HG02885 (cell line): ENCODE measurements at regions not wholly inside any gene's neighbourhood (a gene's known extent, or its start where the extent isn't known, plus 50 kb on each side); places are given as distances from the start of the nearest gene placed in this dataset.
A peak's percentile ranks its signal among the peaks of the same experiment; 100 is the strongest.

Experiments
- ATAC-seq: cut with Tn5 transposase; IDR thresholded peaks from one replicate; pipeline ENCODE4 v1.9.1; 2021; ENCODE audit warnings: mild to moderate bottlenecking; ENCODE audit not compliant: unreplicated experiment, poor library complexity

DNA sequence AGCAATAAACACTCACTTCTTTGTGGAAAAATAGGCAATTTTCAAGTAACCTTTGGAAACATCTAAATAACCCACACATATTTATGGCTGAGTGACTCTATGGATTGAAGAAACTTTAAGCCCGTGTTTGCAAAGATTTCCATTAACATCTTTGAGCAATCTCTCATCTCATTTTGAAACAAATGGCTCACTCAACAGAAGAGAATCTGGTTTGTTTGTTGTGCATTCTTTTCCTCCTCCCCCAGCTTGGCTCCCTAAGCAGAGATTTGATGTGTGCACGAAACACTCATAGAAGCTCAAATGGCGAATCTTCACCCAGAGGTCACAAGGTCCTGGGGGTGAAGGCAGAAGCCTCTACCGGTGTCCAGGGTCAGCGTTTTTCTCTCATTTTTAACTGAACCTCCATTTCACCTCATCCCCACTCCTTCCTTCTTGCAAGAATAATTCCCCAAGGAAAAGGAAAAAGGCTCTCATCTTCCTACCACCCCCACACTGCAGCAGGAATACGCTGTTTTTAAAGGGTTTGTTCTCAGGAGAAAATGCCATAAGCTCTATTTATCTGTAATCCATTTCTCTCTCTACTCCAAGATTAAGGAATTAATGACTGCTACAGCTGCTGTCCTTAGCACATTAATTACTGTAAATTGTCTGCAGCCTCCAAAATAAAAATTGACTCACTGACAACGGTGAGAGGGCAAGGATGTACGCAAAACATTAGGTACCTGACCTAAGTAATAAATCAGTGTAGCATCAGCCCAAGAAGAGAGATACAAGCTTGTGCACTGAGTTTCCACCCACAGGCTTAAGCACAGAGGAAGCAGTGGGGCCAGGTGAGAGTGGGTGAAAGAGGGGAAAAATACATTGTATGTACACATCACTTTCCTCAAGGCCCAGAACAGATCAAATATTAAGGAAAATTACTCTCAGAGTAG is 307.6 kb upstream of the NOCT start:
- ATAC-seq, result no peak

DNA sequence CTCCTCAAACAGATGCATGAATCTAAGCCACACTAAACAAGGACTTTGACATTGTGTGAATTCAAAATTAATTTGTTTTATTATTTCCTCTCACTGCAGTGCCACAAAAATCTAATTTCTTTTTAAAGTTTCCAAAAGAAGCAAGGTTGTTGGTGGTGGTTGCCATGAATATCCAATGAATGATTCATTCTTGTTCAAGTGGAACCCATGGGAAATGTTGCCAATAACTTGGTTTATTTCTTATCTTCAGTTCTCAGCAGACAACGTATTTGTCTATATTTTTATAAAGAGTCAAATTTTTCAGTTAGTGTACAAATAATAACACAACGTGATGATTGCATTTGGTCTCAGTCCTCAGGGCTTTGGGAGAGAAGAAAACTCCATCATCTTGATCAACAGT is 309.4 kb upstream of the NOCT start:
- ATAC-seq, result no peak

DNA sequence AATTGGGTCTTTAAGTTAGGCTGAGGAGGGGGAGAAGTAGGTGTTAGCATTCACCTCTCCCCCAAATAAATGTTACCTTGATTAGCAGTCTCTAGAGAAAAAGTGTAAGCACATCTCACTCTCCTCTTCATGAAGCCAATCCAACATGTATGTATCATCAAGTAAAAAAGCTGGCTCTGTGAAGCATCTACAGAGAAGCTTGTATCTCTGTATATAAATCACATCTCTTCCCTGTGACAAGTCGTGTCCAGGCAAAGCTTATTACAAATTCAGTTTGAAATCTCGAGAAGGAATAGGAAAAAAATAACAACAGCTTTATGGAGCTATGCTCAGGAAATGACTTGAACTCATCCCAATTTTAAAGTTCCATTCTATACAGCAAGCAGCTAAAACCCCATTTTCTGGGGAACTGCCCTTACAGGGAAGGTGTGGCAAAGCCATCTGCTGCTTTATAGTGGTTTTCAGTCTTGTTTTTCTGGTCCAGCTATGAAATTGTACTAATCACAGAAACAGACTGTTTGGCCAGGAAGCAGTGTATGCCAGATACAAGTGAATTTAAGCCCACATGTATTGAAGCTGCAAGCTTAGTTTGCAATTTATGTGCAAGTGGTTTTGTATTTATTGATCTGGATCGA is 313.3 kb upstream of the NOCT start:
- ATAC-seq, result no peak

DNA sequence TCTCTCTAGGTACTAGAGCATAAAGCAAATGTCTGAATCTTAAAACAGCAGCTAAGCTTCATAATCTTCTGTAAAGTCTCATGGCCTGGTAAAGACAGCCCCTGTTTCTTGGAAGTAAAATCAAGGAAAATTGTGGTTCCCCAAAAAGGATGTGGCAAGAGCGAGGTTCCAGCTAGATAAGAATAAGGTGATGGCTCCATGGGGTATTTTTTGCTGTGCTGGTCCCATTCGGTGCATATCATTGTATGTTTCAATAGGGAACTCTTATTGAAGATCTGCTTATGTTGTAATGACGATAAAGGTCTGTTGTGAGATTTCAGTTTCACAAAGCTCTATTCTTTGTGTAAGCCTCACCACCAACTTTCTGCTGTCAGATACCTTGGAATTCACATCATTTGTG is 316.9 kb upstream of the NOCT start:
- ATAC-seq, result no peak

DNA sequence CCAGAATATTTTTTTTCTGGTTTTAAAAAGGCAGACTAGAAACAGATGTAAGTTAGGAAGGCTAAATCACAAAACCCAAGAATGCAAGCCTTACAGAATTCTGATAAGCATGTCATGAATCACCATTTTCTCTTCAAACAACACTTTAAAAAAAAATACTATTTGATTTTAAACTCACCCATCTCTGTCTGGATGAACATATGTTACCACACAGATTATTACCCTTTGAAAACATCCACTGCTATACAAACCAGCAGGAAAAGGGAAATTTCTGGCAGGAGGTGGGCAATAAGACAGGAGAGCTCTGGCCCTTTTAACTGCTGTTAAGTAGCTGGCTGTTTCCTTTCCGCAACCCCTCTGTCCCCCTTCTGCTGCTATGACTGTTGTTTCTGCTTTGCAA is 317.7 kb upstream of the NOCT start:
- no peak for ATAC-seq

DNA sequence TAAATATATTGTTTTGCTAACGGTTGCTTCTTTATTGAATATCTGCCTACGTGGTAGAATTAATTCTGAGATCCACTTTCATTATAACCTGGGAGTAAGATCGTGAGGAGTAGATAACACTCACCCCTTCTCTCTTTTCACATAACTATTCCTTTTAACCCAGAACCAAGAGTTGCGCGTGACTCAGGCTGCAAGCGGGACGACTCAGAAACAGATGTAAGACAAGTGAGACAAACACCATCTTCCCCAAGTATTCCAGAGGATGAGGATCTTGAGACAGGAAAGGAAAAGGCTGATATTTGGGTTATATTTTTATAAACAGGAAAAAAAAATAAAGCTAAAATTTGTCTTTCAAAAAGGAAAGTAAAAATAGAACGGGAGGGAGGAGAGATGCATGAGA is 318.8 kb upstream of the NOCT start:
- ATAC-seq, result no peak

DNA sequence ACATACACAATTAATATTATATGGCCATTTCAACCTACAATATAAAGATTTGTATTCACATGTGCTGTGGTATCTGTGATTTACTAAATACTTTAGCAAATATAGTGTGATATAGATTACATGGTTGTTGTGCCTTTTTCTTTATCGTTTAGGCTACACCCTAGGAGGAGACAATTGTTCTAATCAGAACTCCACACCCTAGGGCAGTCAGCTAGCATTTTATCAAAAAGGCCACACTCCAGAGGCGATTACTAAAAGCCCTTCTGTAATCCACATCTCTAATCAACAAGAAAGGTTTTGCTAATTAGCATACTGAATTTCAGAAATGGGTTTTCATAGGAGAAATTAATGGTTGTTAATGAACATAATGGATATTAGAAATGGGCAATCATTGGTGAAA is 319.5 kb upstream of the NOCT start:
- ATAC-seq, result no peak

DNA sequence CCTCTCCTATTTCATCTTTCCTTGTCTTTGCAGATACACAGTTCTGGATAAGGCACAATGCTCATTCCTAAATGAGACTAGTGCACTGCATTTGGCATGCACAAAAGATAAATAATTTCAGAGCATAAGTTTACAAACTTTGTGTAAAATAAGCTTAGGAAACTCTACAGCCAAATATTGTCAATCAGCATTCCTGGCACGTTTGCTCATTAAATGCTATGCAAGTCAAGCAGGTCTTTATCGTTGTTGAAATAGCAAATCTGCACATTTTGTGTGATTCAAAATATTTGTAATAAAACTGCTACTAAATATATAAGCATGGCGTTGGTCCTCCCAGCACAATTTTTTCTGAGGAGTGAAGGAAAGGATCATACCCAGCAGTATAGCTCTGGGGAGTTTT is 322.1 kb upstream of the NOCT start:
- ATAC-seq, result no peak

DNA sequence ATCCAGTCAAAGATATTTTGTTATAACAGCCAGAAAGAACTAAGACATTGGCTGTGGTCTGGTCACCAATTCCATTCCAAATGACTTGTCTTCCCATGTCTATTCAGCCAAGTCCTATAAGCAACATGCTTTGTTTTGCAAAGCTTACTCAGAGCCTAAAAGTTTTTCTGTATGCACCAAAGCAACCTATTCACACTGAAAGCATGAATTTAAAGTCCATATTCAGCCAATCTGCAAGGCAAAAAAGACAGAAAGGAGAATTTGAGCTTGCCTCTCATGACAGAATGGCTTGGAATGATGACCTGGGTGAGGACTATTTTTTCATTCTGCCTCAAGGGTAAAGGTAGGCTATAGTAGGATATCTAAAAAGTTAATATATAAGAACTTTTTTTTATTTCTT is 323.2 kb upstream of the NOCT start:
- no peak for ATAC-seq

DNA sequence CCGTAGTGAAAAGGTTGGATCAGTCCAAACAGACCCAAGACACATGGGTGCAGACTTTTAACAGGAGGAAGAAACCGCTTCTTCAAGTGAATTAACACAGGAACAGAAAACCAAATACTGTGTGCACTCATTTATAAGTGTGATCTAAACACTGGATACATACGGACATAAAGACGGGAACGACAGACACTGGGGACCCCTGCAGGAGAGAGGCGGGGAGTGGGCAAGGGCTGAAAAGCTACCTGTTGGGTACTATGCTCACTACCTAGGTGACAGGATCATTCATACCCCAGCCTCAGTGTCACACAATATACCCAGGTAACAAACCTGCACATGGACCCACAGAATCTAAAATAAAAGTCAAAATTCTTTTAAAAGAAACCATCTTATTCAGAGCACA is 326.0 kb upstream of the NOCT start:
- ATAC-seq, result no peak

DNA sequence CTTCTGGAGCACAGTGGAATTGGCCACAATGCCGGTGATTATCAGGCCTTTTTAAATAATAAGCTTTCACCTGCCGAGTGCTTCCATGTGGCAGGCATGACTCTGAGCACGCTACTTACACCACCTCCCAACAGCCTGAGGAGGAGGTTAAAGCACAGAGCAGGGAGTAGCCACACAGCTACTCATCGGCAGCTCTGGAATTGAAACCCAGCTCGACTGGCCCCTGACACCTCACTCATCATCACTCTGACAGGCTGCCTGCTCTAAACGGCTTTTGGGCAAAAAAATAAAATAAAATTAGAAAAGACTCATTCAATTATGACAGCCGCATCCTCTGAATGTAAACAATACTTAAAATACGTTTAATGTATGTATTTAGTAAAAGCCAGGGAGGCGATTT is 326.4 kb upstream of the NOCT start:
- no peak for ATAC-seq

DNA sequence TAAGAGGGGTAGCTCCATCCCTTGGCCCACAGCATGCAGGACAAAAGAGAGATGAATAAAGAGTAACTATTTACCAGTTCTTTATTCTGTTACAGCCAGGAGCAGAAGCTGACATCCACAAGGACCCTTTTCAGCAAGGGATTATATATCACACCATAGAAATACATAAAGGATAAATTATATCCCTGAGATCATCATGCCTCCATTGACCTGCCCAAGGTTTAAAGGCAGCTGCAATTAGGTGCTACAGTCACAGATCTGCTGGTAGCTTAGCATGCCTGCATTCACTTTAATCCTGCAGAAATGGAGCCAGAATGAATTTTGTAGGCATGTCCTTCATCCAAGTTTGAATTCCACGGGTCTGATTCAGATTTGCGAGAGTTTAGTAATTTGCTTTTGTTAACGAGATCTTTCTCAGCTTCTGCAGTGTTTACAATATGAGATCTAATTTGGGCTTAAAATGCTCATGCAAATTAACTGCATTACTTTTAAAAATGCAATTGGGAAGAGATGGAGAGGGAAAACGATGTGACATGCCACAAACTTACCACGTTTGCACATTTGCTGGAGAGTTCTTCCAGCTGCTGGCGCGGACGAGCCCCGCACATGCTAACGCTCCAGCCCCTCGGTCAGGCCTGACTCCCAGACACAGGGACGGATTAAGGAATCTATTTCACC is 327.0 kb upstream of the NOCT start:
- no peak for ATAC-seq

DNA sequence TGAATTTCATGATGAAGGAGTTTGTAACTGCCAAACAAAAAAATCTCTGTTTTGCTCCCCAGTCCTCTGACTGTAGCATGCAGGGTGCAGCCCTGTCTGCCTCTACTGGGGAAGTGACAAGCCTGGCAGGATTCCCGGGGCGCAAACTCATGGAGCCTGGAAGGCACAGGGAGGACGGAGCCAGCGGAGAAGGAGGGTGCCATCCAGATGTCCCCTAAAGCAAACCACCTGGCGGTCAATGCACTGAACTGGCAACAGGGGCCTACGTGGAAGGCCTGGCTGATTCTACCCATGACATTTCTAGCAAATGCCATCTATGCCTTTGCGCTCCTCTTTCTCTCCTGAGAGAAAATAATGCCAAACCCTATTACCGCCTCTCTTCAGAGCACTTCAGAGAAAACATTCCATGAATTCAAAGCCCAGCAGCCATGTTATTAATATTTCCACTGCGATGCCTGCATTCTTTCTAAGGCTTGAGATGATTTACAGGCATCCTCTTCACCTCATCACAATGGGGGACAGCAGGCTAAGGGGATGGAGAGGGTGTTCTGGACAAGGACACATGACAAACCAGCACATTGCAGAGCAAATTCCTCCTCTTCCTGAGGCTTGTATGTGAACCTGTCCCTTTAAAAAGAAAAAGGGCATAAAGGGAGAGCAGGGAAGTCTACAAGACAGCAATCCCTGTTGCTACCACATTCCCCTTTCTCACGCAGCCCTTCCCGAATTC is 329.3 kb upstream of the NOCT start:
- no peak for ATAC-seq

DNA sequence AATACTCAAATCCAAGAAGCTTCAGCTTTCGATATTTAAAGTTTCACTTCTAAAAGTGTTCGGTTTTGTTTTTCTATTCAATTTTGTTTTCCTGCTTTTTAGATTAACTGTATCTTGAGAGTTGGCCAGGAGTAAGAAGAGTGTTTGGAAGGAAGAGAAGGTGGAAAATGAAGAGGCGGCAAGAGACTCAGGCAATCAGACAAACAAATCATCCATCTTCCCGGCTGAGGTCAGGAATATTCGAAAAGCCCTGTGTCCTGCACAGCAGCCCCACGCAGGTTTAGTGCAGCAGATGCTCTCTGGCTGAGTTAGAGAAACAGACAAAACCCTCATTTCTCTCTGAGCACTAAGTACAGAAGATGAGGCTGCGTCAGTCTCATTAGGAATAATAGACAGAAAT is 330.3 kb upstream of the NOCT start:
- no peak for ATAC-seq

DNA sequence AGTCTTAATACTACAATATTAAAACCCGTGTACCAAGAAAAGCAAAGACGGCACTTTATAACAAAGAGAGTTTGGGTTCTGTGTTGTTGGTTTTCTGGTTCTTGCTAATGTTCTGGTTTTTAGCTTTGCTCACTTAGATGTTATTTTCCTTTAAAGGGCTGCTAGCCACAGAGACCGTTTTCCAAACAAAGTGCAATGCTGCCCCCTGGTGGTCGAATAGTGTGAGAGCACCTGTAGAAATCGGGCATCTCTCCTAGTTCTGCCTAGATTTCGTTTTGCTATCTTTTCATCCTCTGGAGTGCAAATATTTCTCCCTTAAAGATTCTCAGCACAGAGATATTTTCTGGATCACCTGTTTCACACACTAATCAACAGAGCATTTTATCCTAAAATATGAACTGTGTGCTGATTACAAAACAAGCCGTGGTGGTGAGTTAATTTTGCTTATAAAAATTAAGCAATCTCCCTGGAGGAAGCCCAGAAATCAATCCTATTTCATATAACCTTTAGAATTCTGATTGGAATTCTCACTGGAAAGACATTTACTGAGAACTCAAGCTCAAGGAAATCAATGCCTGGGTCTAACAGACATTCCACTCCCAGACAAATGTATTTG is 334.5 kb upstream of the NOCT start:
- ATAC-seq, result peak; percentile 80

DNA sequence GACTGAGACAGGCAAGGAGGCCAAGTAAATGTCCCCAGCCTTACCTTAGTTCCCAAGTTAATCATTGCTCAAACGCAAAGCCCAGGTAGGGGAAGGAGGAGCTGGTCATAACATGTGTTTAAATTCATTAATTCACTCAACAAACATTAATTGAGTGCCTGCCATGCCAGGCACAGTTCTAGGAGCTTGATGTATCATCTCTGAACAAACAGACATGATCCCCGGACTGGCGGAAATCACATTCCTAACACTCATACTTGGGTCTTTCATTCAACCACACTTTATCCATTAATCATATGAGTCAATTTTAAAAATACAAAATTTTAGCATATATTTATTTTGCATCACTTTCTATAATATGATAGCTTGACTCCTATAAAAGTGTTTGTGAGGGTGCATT is 335.3 kb upstream of the NOCT start:
- ATAC-seq, result no peak

DNA sequence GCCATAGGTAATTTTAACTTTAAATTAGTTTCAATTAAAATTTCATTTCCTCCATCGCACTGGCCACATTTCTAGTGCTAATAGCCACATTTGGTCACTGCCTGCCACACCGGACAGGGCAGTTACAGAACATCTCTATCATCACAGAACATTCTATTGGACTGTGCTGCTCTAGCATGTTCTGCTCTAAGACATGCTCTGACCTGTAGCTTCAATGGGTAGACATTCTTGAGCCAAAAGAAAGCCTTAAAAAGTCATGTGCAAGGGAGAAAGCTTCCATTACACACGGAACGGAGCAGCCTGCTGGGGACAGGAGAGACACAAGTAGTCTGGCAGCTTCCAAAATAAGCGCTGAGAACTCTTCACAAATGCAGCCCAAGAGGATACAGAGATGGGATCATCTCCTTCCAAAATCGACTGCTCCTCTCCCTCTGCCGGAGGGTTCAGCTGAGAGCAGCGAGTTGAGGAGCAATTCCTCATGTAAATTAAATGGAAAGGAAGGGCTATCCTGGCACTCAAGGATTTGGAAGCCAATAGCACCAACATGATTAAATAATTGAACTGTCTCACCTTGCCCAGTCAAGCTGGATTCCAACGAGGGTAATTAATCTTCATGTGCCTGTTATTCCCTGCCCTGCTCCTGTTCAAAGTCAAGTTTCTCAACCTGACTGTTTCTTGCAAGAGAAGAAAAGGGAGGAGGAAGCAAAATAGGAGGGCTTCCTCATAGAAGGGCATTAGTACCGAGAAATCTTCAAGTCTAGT is 336.4 kb upstream of the NOCT start:
- no peak for ATAC-seq

DNA sequence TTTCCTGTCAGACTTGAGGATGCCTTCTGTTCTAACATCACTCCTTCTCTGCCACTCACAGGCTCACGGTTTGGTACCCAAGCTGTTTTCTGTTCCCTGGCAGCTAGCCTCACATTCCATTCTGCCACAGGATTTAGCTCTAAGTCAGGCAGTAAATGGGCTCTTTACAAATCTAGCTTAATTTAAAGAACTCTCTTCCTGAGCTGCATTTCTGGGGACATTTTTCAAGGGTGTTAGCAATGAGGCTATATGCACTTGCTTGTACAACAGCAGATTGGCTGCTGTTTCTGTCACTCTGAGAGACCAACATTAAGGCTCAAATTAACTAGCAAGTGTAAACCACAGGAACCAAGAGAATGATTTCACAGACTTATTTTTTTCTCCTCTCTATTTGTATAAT is 337.8 kb upstream of the NOCT start:
- ATAC-seq, result peak; percentile 29

DNA sequence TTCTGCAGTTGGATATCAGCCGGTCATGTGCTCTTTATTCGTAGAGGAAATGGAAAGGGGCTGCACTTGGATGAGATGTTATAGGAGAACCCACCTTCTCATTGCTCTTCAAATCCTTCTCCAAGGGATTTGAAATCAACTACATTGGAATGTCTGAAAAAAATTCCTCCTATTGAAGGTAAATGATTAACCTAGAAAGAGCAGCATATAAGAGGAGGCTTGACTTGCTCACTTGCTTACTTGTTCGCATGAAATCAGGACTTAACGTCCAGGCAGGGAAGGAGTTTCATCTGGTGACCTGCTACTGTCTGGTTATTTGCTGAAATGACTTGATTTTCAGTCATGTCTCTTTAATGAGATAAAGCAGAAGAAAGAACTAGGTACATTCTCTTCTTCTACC is 338.4 kb upstream of the NOCT start:
- no peak for ATAC-seq

DNA sequence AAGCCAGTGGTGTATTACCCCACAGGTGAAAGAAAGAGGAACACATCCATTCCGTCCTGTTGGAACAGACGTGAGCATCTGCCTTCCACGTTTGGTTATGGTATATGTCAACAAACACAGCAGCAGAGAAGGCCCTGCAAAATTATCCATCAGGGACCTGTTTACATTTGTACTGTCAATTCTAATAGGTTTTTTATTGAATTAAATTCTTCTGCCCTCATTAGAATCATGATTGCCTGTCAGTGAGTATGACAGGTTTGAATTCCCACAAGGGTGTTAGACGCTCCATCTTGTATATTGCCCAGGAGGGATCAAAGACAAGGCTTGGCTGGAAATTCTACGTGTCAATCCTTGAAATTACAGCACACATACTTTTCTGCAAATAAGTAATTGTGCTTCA is 339.9 kb upstream of the NOCT start:
- ATAC-seq, result no peak
